ENCODE measurements at regions not wholly inside any gene's neighbourhood (a gene's known extent, or its start where the extent isn't known, plus 50 kb on each side); places are given as distances from the start of the nearest gene placed in this dataset.
"Not testable (repeated sequence)": the region's sequence is repeated elsewhere in the genome, so short reads cannot be mapped to it uniquely, and the experiment has no call there.

DNA sequence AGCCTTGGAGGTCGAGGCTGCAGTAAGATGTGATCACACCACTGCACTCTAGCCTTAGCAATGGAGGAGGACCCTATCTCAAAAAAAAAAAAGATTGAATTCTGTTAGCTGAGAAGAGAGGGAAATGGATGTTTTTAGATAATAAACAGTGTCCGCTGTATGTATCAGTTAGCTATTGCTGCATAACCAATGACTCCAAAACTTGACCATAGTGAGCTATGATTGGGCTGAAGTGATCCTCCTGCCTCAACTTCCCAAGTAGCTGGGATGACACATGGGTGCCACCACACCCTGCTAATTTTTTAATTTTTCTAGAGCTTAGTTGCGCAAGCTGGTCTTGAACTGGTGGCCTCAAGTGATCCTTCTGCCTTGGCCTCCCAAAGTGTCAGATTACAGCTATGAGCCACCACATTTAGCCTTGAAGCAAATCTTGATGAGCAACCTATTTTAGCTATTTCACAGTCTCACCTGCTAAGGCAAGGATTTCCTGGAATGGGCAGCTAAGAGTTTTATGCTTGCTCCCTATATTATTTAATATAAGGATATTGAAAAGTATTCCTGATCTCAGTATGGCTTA lies 68.3 kb upstream of the ATF7IP2 start:
- no peak for DNase-seq

DNA sequence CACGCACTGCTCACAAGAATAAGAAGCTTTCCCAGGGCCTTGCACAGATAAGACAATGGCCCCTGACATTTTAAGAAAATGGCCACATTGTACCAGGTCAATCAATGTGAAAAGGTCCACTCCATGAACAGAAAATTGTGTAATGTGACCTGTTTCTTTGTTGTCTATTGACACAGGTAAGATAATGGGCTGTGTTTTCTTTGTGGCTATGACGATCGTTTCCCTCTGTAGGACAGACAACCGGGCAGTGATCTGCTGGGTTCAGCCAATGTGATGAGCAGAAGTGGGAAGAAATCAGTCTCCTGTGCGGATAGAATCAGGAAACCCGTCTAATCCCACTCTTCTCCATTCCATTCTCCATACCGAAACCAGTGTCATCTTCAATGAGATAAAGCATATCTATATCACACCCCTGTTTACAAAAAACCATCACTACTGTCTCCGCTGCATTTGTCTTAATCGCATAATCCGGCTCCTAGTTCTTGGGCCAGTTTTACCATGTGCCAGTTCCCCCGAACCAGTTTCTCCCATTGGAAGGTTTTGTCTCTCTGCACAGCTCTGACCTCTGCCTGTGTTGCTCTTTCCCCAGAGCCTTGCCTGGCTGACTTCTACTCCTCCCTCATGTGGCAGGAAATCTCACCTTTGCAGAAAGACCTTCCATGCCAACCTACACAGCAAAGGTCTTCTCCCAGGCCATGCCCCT lies 66.9 kb upstream of the ATF7IP2 start:
- DNase-seq: no peak

DNA sequence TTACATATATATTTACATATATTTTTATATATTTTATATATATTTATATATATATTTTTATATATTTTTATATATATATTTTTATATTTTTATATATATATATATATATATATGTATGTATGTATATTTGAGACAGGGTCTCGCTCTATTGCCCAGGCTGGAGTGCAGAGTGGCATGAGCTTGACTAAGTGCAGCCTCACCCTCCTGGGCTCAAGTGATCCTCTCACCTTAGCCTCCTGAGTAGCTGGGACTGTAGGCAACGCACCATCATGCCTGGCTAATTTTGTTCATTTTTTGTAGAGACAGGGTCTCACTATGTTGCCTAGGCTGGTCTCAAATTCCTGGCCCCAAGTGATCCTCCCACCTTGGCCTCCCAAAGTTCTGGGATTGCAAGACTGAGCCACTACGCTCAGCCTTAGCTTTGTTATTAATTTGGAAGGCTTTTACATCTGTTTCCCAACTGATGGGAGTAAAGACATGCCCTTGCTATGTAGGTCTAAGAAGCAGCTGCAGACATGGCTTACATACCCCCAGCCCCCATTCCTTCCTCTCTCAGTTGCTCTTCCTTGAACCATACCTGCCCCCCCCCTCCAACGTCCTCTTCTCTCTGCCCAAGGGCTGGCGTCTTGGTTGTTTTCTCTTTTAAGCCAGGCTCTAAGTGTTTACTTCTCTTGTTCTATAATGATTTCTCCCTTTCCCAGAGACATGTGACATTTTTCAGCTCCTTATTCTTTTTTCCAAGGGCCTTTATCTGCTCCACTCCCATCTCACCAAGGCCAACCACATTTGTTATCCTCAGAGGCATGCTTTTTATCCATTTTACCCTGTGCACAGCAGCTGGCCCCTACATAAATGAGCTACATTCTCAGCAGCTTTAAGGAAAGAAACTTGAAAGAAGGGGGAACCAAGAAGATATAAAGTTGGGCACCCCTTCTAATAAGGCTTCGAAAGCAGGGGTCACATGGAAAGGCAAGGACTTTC lies 64.2 kb upstream of the ATF7IP2 start:
- no peak for DNase-seq

DNA sequence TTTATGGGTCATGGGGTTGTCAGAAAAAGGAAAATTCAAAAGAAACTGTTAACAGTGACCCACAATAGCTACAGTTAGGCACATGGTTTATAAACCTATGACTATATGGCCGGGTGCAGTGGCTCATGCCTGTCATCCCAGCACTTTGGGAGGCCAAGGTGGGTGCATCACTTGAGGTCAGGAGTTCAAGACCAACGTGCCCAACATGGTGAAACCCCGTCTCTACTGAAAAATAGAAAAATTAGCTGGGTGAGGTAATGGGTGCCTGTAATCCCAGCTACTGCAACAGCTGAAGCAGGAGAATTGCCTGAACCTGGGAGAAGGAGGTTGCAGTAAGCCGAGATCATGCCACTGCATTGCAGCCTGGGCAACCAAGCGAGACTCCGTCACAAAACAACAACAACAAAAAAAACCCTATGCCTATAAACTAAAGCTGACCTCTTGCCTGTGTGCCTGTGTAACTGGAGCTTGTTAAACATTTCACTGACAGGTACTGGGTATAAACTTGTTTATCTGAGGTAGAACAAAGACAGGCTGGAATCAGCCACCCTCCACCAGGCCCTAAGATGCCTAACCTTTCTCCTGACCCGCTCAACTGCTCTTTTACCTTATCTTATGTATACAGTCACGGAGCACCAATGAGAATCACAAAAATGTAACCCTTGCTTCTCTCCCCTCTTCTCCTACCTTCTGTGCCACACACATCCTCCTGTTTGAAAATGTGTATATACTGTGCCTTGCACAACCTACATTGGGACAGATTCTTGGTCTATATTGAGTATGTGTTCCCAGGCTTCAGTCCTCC lies 62.9 kb upstream of the ATF7IP2 start:
- DNase-seq: no peak

DNA sequence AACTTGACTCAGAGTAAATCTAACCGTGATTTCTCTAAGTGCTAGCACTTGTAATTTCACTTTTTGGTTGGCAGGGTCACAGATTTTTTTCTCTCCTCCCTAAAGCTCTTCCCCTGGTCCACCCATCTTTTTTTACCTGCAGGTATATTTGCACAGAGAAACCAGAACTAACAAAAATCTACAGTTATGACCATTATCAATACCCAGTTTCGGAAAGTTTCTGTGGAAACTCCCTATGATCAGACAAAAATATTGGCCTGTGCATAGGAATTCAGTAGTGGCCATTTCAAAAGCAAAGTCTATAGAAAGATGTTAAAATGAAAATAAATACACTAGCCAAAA lies 62.4 kb upstream of the ATF7IP2 start:
- DNase-seq: no peak

DNA sequence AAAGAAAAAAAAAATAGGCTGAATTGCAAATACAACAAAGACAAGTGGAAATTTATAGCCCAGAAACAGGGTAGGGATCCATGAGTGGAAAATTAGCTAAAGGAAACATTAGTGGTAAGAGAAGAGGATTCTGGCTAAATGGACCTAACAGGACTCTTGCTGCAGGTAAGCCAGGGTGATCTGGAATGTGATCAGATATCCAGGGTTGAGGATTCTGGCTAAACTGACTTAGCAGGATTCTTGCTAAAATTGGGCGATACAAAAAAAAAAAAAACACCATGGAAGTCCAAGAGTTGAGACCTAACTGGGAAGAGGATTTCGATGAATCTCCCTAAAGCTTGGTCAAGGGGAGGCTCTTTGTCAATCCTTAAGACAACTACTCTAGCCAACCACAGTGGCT lies 61.7 kb upstream of the ATF7IP2 start:
- DNase-seq: no peak

DNA sequence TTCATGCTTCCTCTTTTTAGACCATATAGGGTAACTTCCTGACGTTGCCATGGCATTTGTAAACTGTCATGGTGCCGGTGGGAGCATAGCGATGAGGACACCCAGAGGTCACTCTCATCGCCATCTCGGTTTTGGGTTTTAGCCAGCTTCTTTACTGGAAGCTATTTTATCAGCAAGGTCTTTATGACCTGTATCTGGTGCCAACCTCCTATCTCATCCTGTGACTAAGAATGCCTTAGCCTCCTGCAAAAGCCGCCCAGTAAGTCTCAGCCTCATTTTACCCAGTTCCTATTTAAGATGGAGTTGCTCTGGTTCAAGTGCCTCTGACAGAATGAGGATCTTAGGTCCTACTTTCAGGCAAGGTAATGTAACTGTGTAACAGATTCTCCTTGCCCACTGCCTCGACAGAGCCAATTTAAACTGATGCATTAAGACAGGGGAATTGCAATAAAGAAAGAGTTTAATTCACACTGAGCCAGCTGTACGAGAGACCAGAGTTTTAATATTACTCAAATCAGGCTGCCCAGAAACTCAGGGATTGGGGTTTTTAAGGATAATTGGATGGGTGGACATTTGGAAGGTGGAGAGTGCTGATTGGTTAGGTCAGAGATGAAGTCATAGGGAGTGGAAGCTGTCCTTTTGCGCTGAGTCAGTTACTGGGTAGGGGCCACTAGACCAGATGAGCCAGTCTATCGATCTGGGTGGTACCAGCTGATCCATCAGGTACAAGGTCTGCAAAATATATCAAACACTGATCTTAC lies 59.9 kb upstream of the ATF7IP2 start:
- DNase-seq: no peak

DNA sequence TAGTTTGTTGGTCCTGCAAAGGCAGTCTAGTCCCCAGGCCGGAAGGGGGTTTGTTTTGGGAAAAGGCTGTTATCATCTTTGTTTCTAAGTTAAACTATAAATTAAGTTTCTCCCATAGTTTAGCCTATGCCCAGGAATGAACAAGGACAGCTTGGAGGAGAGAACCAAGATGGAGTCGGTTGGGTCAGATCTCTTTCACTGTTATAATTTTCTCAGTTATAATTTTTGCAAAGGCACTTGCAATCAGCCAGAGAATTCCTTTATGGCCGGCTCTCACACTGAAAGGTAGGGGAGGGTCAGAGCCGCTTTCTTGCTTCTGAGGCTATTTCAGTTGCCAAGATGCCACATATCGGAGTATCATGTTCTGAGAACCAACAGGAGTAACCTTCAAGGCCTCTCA lies 59.2 kb upstream of the ATF7IP2 start:
- no peak for DNase-seq

DNA sequence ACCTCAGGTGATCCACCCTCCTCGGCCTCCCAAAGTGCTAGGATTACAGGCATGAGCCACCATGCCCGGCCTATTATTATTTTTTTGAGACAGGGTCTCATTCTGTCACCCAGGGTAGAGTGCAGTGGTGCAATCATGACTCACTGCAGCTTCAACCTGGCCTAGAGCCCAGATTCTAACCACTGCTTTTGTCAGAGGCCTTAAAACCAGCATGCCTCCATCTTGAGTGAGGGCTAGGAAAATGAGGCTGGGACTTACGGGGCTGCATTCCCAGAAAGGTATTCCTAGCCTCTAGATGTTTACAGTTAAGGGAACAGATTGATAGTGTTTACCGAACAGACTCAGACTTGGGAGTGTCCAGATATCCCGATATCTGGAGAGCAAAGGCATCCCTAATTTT lies 57.6 kb upstream of the ATF7IP2 start:
- not testable (repeated sequence) for DNase-seq

DNA sequence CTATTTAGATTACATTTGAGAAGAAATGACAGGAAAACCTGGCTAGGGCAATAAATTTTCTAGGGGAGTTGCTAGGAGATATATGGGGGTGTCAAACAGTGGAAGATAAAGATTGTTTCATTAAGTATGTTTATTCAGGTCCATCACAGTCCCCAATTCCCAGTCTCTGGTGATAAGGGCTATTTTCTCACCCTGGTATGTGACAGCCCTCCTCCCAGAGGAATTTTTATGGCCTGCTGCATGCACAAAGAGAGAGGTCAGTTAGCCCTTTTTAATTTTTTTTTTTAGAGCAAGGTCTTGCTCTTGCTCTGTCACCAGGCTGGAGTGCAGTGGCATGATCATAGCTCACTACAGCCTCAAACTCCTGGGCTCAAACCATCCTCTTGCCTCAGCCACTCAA lies 53.6 kb upstream of the ATF7IP2 start:
- no peak for DNase-seq

DNA sequence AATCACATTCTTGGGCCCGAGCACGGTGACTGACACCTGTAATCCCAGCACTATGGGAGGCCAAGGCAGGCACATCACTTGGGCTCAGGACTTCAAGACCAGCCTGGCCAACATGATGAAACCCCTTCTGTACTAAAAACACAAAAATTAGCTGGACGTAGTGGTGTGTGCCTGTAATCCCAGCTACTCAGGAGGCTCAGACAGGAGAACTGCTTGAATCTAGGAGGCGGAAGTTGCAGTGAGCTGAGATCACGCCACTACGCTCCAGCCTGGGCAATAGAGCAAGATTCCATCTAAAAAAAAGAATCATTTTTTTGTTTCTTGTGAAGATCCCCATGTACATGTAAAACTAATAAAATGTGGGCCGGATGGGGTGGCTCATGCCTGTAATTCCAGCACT lies 53.1 kb upstream of the ATF7IP2 start:
- DNase-seq: no peak

DNA sequence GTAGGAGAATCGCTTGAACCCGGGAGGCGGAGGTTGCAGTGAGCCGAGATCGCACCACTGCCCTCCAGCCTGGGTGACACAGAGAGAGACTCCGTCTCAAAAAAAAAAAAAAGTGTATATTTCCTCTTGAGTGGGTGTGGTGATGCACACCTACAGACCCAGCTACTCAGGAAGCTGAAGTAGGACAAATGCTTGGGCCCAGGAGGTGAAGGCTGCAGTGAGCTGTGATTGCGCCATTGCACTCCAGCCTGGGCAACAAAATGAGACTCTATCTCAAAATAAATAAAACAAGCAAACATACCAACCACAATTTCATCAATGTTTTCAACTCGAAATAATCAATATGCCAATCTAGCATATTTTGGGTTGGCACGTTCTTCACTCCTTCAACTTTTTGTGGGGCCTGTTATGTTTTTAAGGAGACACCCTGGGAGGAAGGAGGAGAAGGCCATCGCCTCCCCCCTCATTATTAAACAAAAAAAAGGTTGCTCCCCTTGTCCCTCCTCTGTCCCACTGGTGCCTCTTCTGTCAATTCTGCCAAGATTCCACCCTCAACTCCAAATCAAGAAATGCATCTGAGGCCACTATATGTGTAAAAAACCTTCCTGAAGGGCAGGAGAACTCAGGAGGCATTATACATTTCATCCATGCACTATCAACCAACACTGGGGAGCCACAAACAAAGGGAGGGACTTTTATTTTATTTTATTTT lies 52.4 kb upstream of the ATF7IP2 start:
- no peak for DNase-seq

DNA sequence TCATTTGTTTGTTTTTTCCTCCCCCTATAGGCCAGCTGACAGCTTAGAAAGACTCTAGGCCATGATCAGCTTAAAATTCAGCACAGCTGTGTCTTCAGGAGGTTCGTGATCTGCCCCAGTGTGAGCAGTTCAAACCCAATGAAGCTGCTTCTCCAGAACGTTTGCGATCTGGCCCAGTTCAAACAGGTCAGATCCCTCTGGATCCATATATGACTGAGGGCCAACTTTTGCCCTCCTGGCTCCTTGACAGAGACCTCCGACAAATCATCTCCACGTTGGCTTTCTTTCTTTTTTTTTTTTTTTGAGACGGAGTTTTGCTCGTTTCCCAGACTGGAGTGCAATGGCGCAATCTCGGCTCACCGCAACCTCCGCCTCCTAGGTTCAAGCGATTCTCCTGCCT lies 50.2 kb upstream of the ATF7IP2 start:
- DNase-seq: no peak
